NCI-H128 (cell line): ENCODE measurements at regions not wholly inside any gene's neighbourhood (a gene's known extent, or its start where the extent isn't known, plus 50 kb on each side); places are given as distances from the start of the nearest gene placed in this dataset.

Source experiments
- DNase-seq: peaks from one replicate; lab custom pipeline; 2025; ENCODE audit not compliant: unreplicated experiment; lab: John Stamatoyannopoulos, UW

DNA sequence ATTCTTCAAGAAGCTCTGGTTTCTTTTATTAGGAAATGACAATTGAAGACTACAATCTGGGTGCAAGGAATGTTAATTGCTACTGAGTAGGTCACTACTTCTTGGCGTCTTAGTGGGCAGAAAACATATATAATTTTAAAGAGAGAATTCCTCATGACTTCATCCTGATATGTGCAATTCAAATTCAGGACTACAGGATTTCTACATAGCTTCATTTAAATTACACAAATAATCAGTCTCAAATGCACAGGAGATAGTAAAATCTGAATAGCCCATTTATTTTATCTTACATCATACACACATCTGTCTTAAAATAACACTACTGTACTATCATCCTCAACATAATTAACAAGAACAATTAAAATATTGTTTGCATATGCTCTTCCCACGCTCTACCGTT is 52.5 kb upstream of the GPR149 start:
- DNase-seq, result no peak

DNA sequence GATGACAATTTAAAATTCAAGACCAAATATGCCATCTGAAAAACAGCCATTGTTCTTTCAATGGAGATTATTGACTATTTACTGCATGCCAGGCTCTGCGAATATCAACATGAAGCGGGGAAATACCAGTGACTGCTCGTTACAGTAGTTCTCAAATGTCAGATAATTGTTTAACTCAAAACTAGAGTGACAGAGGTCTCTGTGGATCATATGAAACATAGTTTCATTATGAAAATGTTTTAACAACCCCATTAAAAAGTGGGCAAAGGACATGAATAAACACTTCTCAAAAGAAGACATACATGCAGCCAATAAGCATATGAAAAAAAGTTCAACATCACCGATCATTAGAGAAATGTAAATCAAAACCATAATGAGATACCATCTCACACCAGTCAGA is 50.0 kb upstream of the GPR149 start:
- DNase-seq, result no peak
